Skin of body (tissue), 1 donor: ENCODE measurements at regions not wholly inside any gene's neighbourhood (a gene's known extent, or its start where the extent isn't known, plus 50 kb on each side); places are given as distances from the start of the nearest gene placed in this dataset.
"Not testable (repeated sequence)": the region's sequence is repeated elsewhere in the genome, so short reads cannot be mapped to it uniquely, and the experiment has no call there.

Experiments
- DNase-seq: peaks from one replicate; lab custom pipeline; 2025; lab: John Stamatoyannopoulos, UW

DNA sequence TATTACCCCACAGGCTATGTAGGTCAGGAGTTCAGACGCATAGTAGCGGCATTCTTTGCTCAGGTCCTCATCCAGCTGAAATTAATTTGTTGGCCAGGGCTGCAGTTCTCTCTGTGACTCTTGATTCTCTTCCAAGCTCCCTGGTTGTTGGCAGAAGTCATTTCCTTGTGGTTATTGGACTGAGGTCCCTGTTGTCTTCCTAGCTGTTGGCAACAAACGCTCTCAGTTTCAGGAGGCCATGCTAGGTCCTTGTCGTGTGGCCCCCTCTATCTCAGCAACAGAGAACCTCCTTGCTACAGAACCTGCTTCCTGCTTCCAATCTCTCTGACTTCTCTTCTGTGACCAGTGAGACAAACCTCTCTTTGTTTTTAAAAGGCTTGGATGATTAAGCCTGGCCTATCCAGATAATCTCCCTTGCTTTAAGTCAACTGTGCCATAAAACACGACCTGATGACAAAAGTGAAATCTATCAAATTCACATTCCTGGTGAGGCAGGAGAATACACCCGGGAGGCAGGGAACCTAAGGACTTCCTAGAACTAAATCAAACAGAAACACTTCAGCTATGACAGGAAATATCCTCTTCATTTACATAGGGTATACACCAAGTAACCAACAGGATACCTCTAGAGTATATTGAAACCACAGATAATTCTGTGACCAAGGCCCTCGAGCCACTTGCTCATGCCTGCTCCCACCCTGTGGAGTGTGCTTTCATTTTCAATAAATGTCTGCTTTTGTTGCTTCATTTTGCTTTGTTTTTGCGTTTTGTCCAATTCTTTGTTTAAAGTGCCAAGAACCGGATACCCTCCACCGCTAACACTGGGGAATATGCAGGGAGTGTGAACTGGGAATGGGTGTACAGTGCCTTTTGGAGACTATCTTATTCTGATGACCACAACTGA, 196.0 kb downstream of the BTBD3 start:
- DNase-seq, result peak; percentile 26

DNA sequence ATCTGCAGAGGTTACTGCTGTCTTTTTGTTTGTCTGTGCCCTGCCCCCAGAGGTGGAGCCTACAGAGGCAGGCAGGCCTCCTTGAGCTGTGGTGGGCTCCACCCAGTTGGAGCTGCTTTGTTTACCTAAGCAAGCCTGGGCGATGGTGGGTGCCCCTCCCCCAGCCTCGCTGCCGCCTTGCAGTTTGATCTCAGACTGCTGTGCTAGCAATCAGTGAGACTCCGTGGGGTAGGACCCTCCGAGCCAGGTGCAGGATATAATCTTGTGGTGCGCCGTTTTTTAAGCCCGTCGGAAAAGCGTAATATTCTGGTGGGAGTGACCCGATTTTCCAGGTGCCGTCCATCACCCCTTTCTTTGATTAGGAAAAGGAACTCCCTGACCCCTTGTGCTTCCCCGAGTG, 211.4 kb downstream of the BTBD3 start:
- not testable (repeated sequence) for DNase-seq

DNA sequence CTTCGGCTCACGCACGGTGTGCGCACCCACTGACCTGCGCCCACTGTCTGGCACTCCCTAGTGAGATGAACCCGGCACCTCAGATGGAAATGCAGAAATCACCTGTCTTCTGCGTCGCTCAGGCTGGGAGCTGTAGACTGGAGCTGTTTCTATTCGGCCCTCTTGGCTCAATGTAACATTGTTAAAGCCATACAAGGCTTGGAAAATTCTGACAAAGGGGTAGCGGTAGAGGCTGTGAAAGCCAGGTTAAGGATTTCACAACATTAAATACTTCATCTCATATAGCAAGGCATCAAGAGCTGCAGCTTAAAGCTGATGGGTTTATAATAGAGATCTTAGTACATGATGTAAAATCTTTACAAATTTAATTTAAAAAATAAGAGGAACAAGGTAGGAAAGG, 211.8 kb downstream of the BTBD3 start:
- not testable (repeated sequence) for DNase-seq

DNA sequence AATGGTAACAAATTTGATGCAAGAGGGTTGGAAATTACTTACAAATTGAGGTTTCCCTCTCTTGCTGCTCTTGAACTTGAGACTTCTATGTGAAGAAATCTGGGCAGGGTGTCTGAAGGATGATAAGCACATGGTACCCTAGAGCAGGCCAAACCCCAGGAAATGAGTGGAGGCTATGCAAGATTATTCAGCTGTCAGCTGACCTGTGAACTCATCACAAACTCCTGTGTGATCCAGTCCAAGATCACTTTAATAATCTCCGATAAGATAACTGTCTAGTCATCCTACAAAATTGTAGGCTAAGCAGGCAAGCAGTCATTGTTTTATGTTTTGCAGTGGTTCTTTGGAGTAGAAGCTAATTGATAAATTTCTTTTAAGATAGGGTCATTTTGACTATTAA, 213.1 kb downstream of the BTBD3 start:
- DNase-seq, result no peak

DNA sequence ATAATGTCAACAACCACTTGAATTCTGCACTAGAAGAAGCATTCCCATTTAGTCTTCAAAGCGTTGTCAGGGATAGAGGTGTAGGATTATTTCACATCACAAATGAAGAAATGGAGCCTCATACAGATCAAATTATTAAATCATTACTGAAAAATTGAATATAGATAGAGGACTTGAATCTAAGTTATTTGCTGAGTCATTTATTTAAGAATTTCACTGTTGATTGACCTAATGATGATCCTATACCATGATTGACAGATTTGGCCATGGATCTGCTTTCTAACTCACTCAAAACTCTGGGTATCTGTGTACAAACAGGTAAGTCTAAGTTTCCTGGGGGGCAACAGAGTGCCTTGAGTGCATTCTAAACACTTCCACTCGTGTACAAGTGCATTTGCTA, 215.9 kb downstream of the BTBD3 start:
- no peak for DNase-seq

DNA sequence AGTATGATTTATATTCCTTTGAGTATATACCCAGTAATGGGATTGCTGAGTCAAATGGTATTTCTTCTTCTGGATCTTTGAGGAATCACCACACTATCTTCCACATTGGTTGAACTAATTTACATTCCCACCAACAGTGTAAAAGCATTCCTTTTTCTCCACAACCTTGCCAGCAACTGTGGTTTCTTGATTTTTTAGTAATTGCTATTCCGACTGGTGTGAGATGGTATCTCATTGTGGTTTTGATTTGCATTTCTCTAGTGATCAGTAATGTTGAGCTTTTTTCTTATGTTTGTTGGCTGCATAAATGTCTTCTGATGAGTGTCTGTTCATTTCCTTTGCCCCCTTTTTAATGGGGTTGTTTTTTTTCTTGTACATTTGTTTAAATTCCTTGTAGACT, 228.3 kb downstream of the BTBD3 start:
- not testable (repeated sequence) for DNase-seq

DNA sequence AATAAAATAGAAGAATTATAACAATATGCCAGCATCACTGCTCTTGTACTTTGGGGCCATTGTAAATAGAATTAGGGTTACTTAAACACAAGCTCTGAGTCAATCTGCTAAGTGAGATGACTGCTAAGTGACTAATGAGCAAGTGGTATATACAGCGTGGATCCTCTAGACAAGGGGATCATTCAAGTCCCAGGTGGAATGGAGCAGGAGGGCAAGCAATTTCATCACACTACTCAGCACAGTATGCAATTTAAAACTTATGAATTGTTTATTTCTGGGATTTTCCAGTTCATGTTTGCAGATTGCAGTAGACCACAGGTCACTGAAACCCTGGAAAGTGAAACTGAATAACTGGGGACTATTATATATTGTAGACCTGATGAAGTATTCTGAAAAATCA, 235.3 kb downstream of the BTBD3 start:
- no peak for DNase-seq

DNA sequence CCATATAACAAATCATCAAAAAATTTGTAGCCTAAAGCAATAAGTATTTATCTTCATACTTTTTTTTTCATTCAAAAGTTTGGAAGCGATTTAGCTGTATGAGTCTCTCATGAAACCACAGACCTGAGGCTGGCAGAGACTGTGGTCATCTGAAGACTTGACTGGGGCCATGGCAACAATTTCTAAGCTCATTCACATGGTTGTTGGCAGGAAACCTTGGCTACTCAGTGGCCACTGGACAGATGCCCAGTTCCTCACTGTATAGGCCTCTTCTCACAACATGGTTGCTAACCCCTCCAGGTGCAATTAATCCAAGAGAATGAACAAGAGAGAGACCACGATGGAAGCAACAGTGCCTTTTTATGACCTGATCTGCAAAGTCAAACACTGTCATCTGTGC, 235.9 kb downstream of the BTBD3 start:
- no peak for DNase-seq

DNA sequence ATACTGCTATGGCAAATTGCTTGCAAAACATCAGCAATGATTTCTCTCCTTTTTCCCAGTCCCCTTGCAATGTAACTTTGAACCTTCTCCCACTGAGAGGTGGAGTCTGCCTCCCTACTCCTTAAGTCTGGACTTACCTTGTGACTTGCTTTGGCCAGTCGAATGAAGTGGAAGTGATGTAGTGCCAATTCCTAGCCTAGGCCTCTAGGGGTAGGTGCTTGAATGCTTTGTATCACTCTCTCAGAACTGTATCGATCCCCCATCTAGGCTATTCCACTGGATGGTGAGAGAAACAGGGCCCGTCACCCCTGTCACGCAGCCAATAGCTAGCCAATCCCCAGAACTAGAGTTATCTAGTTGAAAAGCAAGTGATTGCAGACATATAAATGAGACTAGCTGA, 238.6 kb downstream of the BTBD3 start:
- DNase-seq, result no peak

DNA sequence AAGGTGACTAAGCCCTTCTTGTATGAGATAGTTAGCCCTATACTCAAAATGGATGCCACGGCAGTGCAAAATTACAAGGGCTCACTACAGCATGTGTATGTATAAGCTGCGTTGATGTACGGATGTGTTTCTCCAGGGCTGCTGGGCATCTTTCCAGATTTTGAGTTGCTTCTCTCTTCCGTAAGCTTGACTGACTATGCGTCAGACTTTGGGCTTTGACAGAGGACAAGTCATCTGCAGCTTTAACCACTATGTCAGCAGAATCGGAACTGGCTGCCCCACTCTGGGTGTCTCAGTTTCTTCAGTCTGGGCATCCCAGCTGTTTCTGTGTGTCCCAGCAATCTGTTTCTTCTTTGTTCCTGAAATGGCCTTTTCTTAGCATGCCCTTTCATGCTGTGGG, 241.6 kb downstream of the BTBD3 start:
- DNase-seq, result no peak

DNA sequence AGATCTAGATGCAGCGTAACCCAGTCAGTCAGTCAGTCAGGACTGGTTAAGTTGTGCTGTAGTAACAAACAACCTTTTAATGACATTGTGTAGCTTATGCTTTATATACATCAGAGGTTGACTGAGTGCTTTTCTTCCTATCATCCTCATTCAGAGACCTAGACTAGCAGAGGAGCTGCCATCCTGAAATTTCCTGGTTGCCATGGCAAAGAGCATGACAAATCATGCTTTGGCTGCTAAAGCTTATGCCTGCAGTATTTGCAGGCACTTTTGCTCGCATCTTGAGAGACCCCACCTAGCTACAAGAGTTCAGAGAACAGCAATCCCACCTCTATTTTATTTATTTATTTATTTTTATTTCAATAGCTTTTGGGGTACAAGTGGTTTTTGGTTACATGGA, 244.0 kb downstream of the BTBD3 start:
- DNase-seq, result no peak

DNA sequence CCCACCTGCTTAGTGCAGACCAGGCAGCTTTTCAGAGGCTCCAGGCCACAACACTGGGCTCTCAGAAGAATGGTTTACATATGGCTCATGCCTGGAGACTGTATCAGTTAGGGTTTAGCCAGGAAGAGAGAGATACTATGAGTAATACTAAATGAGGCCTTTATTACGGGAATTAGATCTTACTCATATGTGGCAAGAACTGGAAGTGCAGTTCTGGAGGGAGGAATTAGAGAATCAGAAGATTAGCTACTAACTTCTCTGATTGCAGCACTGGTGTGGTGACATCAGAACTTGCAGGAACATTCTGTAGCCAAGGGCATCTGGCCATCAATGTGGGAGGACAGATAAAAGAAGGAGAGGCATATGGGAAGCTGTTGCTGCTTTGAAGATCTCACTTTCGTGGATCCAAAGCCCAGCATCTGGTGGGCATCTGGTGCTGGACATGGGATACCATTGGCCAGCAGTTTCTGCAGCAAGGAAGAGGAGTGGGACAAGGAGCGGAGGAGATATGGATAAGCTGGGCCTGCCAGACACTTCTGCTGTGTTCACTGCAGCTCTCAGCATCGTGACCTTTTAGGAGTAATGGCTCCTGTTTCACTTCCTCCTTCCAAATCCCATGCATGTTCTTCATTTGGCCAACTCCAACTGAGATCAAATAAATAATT, 248.5 kb downstream of the BTBD3 start:
- no peak for DNase-seq

DNA sequence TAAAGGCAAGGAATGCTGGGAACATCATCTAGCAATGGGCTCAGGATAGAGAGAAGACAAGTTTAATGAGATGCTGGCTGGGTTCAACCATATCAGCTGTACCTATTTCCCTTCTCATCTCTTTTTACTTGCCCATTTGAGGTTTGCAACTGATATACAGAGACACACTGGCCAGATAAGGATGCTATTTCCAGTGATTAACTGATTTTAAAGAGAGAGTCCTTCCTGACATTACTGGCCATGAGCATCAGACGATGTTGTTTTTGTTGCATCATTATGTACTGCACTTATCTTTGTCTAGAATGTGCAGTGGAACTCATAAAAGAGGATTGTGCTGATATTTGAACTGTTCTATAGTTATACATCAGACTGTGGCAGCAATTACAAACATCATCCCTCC, 252.7 kb downstream of the BTBD3 start:
- DNase-seq, result no peak

DNA sequence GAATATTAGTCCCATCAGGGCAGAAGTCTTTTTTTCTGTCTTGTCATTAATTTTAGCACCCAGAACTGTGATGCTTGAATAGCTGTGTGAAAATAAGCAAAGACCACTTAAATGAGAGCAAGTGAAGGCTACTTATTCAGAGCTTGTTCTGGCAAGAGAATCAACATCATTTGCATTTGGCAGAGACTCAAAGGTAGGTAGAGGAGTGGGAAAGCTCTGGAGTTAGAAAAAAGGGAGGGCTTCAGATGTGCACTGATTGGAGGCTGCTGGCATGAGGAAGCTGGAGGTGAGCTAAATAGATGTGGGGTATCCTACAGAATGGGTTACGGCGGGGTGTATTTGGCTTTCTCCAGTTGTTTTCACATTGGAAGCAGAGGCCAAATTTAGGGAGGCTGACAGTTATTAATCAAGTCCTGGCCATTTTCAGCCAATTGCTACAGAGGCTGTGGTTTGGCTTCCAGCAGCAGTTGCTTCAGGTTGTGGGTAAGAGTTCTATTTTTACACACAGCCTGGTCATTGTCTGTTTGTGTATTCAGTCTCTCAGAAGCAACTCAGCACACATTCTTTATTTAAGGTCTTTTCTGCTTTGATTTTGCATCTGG, 254.3 kb downstream of the BTBD3 start:
- no peak for DNase-seq

DNA sequence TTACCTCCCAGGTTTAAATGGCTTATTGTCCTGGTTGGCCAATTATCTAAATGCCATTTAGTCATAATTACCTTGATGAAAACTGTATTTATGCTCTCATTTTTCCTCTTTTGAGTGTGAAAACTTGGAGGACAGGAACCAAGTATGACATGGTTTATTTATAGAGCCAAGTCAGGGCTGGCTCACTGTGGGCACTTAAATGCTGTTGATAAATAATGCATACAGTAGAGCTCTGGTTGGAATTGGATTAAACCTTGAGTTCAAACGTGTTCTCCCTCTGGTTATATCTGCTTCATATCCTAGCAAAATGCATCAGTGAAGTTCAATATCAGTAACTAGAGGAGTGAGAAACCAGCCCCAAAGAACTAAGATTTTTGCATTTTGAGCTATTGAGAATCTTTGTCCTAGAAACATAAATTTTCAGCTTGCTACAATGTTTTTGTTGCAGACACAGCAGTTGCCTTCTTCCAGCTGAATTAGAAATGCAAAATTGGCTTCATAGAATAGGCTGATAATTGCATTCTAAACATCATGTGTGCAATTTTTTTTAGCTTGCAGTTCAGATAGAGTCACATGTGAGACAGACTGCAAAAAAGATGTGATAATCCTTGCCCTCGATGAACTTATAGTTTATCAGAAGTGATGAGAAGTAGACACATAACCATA, 255.8 kb downstream of the BTBD3 start:
- DNase-seq, result no peak

DNA sequence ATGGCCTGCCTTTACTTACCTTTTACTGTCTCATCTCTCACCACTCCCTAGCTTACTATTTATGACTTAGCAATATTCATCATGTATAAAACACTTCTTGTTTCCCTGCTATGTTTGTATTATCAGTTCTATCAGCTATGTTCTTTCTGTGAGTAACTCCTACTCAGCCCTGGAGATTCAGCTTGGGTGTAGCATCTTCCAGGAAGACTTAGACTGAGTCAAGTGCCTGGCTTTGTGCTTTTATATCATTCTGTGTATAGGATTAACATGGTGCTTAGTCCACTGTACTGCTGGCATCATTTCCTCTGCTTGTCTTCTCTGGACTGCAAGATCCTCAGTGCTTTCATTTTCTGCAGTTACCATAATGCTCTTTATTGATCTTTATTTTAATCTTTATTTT, 257.8 kb downstream of the BTBD3 start:
- DNase-seq, result no peak

DNA sequence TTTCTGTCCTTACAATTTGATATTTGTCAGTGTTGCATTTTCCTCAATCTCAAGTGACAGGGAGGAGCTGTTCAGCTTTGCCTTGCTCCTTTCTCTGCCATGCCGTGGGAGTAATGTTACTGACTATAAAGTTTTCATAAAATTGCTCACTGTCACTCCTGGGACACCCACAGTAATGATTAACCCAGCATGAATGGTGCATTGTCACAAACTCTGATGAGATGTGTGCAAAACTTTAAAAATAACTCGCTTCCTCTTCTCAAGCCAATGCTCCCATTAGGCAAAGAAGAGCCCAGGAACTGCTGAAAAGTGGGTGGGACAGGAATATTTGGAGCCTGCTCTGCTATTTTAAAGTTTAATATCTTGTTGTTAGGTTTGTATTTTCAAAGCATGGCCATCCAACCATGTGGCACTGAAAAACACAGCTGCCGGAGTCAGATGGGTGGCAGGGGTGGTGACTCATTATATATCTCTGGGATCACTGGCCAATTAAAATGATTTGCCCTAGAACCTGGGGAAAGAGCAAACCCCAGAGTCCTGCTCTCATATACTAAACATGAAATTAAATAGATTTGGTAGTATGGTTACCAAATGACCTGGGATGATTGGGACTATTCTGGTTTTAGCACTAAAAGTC, 260.1 kb downstream of the BTBD3 start:
- no peak for DNase-seq

DNA sequence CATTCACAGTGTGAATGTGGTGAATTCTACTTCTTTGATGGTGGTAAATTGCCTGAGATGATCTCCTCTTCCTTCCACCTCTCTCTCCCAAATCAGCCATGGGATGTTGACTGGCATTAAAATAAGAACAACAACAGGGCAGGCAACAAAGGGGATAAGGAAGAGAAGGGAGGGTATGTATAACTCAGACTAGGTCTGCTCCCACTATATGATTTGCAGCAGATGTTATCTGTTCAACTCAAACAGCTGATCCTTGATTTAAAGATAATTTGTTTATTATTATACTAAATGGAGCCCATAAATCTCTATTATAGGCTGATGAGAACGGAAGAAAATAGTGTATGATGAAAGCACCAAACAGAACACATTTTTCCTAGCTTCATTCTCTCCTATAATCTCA, 262.0 kb downstream of the BTBD3 start:
- DNase-seq, result no peak

DNA sequence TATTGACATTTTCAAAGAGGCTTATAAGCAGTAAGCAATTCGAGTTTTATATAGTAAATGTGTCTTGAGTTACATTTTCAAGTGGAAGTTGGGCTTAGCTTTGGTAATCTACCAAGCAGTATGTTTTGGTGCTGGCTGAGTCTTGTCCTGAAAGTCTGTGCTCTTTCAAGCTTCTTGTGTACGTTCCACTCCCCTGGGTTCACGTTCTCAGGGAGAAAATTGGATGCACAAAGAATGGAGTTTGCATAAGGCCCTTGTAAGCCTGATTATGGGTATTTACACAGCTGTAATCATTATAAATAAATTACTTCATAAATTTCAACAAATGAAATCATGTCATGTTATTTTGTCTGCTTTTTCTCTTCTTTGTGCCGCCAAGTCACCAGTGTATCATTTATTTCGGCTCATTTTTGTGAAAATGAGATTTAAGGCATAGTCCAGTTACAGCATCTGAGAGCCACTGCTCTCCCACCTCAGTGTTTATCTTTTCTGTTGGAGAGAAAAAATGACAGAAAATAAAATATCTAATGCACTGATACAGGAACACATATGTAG, 262.5 kb downstream of the BTBD3 start:
- DNase-seq, result no peak

DNA sequence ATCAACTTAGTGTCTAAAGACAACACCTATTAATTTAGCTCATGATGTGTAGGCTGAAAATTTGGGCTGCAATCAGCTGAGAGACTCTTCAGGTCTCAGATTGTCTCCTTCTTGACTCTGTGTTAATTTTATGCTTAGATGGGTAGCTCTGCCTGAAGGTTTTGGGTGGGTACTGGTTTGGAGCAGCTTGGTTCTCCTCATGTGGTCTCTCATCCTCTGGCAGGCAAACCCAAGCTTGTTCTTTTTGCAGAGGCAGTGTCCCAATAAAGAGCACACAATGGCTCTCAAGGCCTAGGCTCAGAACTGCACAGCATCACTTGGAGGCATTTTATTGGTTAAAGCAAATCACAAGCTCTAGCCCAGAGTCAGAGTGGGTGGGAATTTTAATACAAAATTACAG, 280.6 kb downstream of the BTBD3 start:
- no peak for DNase-seq

DNA sequence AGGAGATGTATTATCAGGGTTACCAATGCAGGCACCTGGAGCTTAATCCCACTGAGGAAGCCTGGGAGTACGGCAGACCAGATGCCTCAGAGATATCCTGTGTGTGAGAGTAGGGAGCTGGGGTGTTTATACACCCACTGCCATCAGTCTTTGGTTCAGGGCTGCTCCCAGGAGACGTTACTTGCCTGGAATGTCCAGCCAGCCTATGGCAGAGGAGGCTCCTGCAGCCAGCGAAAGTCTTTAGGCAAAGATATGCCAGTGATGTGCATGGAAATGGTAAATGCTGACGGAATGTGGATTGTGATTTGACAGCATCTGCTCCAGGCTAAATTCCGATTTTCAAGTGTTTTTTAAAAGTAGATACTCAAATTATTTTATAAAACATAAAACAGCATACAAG, 282.0 kb downstream of the BTBD3 start:
- DNase-seq, result no peak
